OCI-LY3 (cell line): ENCODE measurements at regions not wholly inside any gene's neighbourhood (a gene's known extent, or its start where the extent isn't known, plus 50 kb on each side); places are given as distances from the start of the nearest gene placed in this dataset.

Experiments
- H2AFZ ChIP-seq: fragments of 200-600, 300-600 bp; shearing (Covaris generic); 2 replicates; pipeline ENCODE4 v1.6.0; 2014; ENCODE audit warnings: antibody characterized with exemption, low read depth, low read length
- H3K27ac ChIP-seq: fragments of 200-600, 300-600 bp; sonication (generic); 2 replicates; pipeline ENCODE4 v1.5.1; 2014; ENCODE audit warnings: mild to moderate bottlenecking, low read length, moderate library complexity, mixed read lengths
- H3K27me3 ChIP-seq: fragments of 200-600, 300-600 bp; sonication (generic); 2 replicates; pipeline ENCODE4 v1.6.1; 2014; ENCODE audit warnings: low read depth, low read length, mixed read lengths
- H3K36me3 ChIP-seq: fragments of 200-600, 300-600 bp; sonication (generic); replicated peaks from 2 replicates; pipeline ENCODE3; 2014; ENCODE audit warnings: low read depth, low read length, mixed read lengths
- H3K4me1 ChIP-seq: fragments of 300-600, 200-600 bp; sonication (generic); 2 replicates; pipeline ENCODE4 v1.6.1; 2014; ENCODE audit warnings: low read length, mixed read lengths
- H3K4me2 ChIP-seq: fragments of 200-600, 300-600 bp; sonication (generic); 2 replicates; pipeline ENCODE4 v1.6.1; 2014; ENCODE audit warnings: low read length, mixed read lengths
- H3K4me3 ChIP-seq: fragments of 300-600, 200-600 bp; sonication (generic); 2 replicates; pipeline ENCODE4 v1.5.1; 2014; ENCODE audit warnings: antibody characterized with exemption, mild to moderate bottlenecking, low read length, moderate library complexity
- H3K79me2 ChIP-seq: fragments of 300-600, 200-600 bp; shearing (Covaris generic); 2 replicates; pipeline ENCODE4 v1.6.1; 2014; ENCODE audit warnings: mild to moderate bottlenecking, low read length, mixed read lengths
- H3K9ac ChIP-seq: fragments of 300-600, 200-600 bp; shearing (Covaris generic); 2 replicates; pipeline ENCODE4 v1.6.0; 2014; ENCODE audit warnings: mild to moderate bottlenecking, low read length, moderate library complexity
- H3K9me3 ChIP-seq: fragments of 200-600, 300-600 bp; shearing (Covaris generic); 2 replicates; pipeline ENCODE4 v1.6.1; 2014; ENCODE audit warnings: low read length, mixed read lengths; ENCODE audit not compliant: insufficient read depth
- H4K20me1 ChIP-seq: fragments of 200-600, 300-600 bp; sonication (generic); 2 replicates; pipeline ENCODE4 v1.6.1; 2016; ENCODE audit warnings: low read length, mixed read lengths; ENCODE audit not compliant: insufficient read depth
- EZH2phosphoT487 ChIP-seq: fragments of 200-600 bp; shearing (Covaris generic); IDR thresholded peaks from 2 replicates; pipeline ENCODE4 v1.6.1; 2018; ENCODE audit warnings: antibody characterized with exemption, mixed run types, low read depth
- TF ChIP-seq, protein P1 (sequence below): fragments of 200-600, 300-600 bp; sonication (generic); IDR thresholded peaks from 2 replicates; pipeline ENCODE4 v1.5.1; 2014; ENCODE audit warnings: antibody characterized with exemption, low read length, low read depth

DNA sequence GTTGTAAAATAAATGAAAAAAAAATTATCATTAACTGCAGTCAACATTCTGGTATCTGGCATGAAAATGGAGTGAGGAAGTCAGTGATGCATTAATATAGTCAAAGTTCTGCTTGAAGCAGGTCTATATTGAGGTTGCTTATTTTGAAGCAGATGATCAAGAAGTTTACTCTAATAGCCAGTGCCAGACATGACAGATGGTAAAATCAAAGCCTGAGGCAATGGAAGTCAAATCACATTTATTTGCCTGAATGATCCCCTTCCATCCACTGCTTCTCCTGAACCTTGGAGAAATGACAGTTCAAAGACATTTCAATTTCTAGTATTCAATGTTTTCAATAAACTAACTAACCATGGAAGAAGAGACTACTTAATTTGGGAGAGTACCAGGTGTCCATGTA lies 430.0 kb downstream of the FAM181B start:
- H3K9me3 ChIP-seq: no peaks in the 10 kb centered on the region
- H3K27me3 ChIP-seq: no peaks in the 10 kb centered on the region
- H2AFZ ChIP-seq: no peak overlapping the region
- TF ChIP-seq, protein P1, sequence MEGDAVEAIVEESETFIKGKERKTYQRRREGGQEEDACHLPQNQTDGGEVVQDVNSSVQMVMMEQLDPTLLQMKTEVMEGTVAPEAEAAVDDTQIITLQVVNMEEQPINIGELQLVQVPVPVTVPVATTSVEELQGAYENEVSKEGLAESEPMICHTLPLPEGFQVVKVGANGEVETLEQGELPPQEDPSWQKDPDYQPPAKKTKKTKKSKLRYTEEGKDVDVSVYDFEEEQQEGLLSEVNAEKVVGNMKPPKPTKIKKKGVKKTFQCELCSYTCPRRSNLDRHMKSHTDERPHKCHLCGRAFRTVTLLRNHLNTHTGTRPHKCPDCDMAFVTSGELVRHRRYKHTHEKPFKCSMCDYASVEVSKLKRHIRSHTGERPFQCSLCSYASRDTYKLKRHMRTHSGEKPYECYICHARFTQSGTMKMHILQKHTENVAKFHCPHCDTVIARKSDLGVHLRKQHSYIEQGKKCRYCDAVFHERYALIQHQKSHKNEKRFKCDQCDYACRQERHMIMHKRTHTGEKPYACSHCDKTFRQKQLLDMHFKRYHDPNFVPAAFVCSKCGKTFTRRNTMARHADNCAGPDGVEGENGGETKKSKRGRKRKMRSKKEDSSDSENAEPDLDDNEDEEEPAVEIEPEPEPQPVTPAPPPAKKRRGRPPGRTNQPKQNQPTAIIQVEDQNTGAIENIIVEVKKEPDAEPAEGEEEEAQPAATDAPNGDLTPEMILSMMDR: no peak
- H3K4me2 ChIP-seq: no peak overlapping the region
- no peaks in the 10 kb centered on the region for H3K36me3 ChIP-seq
- peaks cover 9% of the 10 kb centered on the region for H3K4me1 ChIP-seq
- H4K20me1 ChIP-seq: no peaks in the 10 kb centered on the region
- H3K79me2 ChIP-seq: no peaks in the 10 kb centered on the region
- H3K27ac ChIP-seq: no peak overlapping the region
- no peak overlapping the region for H3K4me3 ChIP-seq
- no peak overlapping the region for H3K9ac ChIP-seq

DNA sequence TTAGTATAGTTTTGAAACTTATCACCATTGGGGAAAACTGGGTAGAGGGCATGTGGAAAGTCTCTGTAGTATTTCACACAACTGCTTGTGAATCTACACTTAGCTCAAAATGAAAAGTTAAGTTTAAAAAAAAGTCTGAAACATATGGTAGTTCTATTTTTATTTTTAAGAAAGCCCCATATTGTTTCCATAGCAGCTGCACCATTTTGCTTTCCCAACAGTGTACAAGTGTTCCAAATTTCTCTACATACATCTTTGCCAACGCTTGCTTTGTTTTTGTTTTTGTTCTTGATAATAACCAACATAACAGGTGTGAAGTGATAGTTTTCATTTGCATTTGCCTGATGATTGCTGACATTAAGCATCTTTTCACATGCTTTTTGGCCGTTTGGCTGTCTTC lies 445.2 kb downstream of the FAM181B start:
- H3K4me1 ChIP-seq: no peaks in the 10 kb centered on the region
- no peaks in the 10 kb centered on the region for H3K79me2 ChIP-seq
- no peak overlapping the region for H3K4me3 ChIP-seq
- H4K20me1 ChIP-seq: no peaks in the 10 kb centered on the region
- H3K36me3 ChIP-seq: no peaks in the 10 kb centered on the region
- TF ChIP-seq, protein P1: no peak
- TF ChIP-seq EZH2phosphoT487: no peak
- no peak overlapping the region for H3K27ac ChIP-seq
- no peak overlapping the region for H3K9ac ChIP-seq
- no peaks in the 10 kb centered on the region for H3K9me3 ChIP-seq
- no peaks in the 10 kb centered on the region for H3K27me3 ChIP-seq
- H2AFZ ChIP-seq: no peak overlapping the region
- no peak overlapping the region for H3K4me2 ChIP-seq

DNA sequence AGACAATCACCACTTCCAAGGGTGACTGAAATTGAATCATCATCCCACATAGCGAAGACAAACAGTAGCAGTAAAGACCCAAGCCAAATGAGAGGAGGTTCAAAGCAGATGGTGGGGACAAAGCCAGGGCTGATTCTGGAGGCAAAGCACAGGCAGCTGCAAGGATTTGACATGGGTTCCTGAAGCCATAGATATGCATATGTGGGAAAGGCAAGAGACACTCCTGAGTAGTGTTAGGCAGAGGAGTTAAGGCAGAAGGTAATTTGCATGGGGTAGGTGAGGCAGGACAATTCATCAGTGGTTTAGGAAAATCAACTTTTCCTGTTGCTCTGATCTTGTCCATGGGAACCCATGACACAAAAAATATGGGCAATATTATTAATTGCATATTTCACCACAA lies 462.8 kb downstream of the FAM181B start:
- Histone ChIP-seq H3K4me3 (no peak overlapping the region), H3K4me1 (peaks cover 11% of the 10 kb centered on the region), H3K9me3 (0 out of 2 replicates have a peak, but pooled peaks cover 3% of the 10 kb centered on the region), H3K4me2 (no peak overlapping the region), H3K79me2 (no peaks in the 10 kb centered on the region), H3K27me3 (no peaks in the 10 kb centered on the region), H3K9ac (no peak overlapping the region), H3K27ac (no peak overlapping the region), H3K36me3 (no peaks in the 10 kb centered on the region), H4K20me1 (no peaks in the 10 kb centered on the region), H2AFZ (no peak overlapping the region)
- TF ChIP-seq, protein P1: no peak
- no peak for TF ChIP-seq EZH2phosphoT487

DNA sequence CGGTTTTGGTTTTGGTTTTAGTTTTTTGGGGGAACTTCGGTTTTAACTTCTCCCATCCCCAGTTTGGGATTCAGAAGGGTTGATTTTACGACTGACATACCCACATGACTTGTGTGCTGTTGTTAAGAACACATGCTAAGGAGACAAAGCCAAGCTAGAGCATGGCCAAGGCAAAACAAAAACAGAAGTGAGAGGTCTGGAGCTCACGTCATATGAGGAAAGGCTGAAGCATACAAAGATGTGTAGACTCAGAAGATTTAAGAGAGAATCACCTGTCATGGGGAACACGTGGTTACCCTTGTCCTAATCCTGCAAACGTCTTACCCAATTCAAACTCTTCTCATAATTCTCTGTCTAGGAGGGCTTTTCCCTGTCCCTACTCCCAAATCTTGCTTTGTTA lies 465.0 kb downstream of the FAM181B start:
- H3K9ac ChIP-seq: no peak overlapping the region
- no peak for TF ChIP-seq EZH2phosphoT487
- TF ChIP-seq, protein P1: no peak
- H3K27me3 ChIP-seq: no peaks in the 10 kb centered on the region
- peak overlapping the region; percentile 89 for H2AFZ ChIP-seq
- H3K79me2 ChIP-seq: no peaks in the 10 kb centered on the region
- H3K4me1 ChIP-seq: peaks cover 14% of the 10 kb centered on the region
- no peaks in the 10 kb centered on the region for H3K9me3 ChIP-seq
- 0 out of 2 replicates have a peak overlapping the region, but pooled peaks have one; percentile 12 for H3K4me3 ChIP-seq
- H3K36me3 ChIP-seq: no peaks in the 10 kb centered on the region
- peak overlapping the region; percentile 31 for H3K27ac ChIP-seq
- no peaks in the 10 kb centered on the region for H4K20me1 ChIP-seq
- peak overlapping the region; percentile 57 for H3K4me2 ChIP-seq
